ENCODE measurements at regions not wholly inside any gene's neighbourhood (a gene's known extent, or its start where the extent isn't known, plus 50 kb on each side); places are given as distances from the start of the nearest gene placed in this dataset.

- no peak overlapping the region for H2BK120ac ChIP-seq (ENCODE audit: low read depth, low read length, poor library complexity, severe bottlenecking)
- DNase-seq: no peak
- no peaks in the 10 kb centered on the region for H3K4me1 ChIP-seq (ENCODE audit: insufficient read depth, low read length)
- Mint-ChIP-seq H3K27ac (no peak overlapping the region), H3K4me1 (no peaks in the 10 kb centered on the region), H3K27me3 (ENCODE audit: low read depth) (no peaks in the 10 kb centered on the region), H3K36me3 (ENCODE audit: insufficient read depth in 1 of 3, low read depth in 3 of 3) (peaks cover 0 to 6% (median 1%) of the 10 kb centered on the region in 3 experiments; a peak in 4 of 7 replicates), H3K9me3 (peaks cover 5 to 6% of the 10 kb centered on the region in 2 experiments; a peak in 3 of 5 replicates), H3K4me3 (no peak overlapping the region)
- H3K56ac ChIP-seq (ENCODE audit: insufficient read length, low read depth, low read length): no peak overlapping the region
- H2BK15ac ChIP-seq (ENCODE audit: low read depth, low read length): no peak overlapping the region
- no peak overlapping the region for H2BK12ac ChIP-seq (ENCODE audit: insufficient read length, low read depth, low read length)
- H2BK20ac ChIP-seq (ENCODE audit: low read depth, low read length, poor library complexity, severe bottlenecking): no peak overlapping the region
- no peak overlapping the region for H4K91ac ChIP-seq (ENCODE audit: insufficient read length, low read depth, low read length)
- H3K79me1 ChIP-seq (ENCODE audit: insufficient read depth, low read depth, low read length, poor library complexity, severe bottlenecking): no peaks in the 10 kb centered on the region
- H3K4ac ChIP-seq (ENCODE audit: low read depth, low read length): no peak overlapping the region
- no peaks in the 10 kb centered on the region for H3K79me2 ChIP-seq (ENCODE audit: insufficient read depth, low read length)
- H2AFZ ChIP-seq (ENCODE audit: low read length): no peak overlapping the region
- no peak overlapping the region for H4K5ac ChIP-seq (ENCODE audit: insufficient read length, low read depth, low read length)
- H2AK5ac ChIP-seq (ENCODE audit: insufficient read length, low read length): no peak overlapping the region
- H4K20me1 ChIP-seq (ENCODE audit: control insufficient read depth, insufficient read depth, insufficient read length): no peaks in the 10 kb centered on the region
- WGBS (ENCODE audit: extremely low coverage, insufficient read length, low lambda C conversion rate): no CpG with 5 or more reads among the region's 2 CpGs
- H3K4me2 ChIP-seq (ENCODE audit: insufficient read depth, insufficient read length, low read length): no peak overlapping the region
- H4K8ac ChIP-seq (replicated peaks; ENCODE audit: insufficient read length, low read depth, low read length): no peak overlapping the region
- H3K9me3 ChIP-seq (ENCODE audit: control insufficient read depth, low read depth, low read length): no peaks in the 10 kb centered on the region
- no peak overlapping the region for H3K14ac ChIP-seq (ENCODE audit: insufficient read depth, low read length)
- H3K9ac ChIP-seq (ENCODE audit: extremely low read depth, insufficient read length, low read length): no peak overlapping the region
- no peaks in the 10 kb centered on the region for H3K27me3 ChIP-seq (ENCODE audit: insufficient read depth, low read length)
- H3T11ph ChIP-seq (ENCODE audit: low read length): no peak overlapping the region
- H3K27ac ChIP-seq (ENCODE audit: insufficient read length, low read depth, low read length): no peak overlapping the region
- no peak for TF ChIP-seq CTCF (conservative IDR thresholded peaks at IDR 0.05)
- H3K23me2 ChIP-seq (ENCODE audit: insufficient read length, low read depth, low read length, poor library complexity, severe bottlenecking): no peaks in the 10 kb centered on the region
- no peak overlapping the region for H3K23ac ChIP-seq (ENCODE audit: insufficient read length, low read depth, low read length)
- H2BK5ac ChIP-seq (ENCODE audit: insufficient read length, low read length): no peak overlapping the region
- no peak overlapping the region for H3K18ac ChIP-seq (ENCODE audit: insufficient read length, low read depth, low read length)
Measured at GRCh38 chr10:33455029-33455428, 120.6 kb upstream of the NRP1 start.

Measured in H9 (cell line).